T-cell (primary cell): ENCODE measurements at regions not wholly inside any gene's neighbourhood (a gene's known extent, or its start where the extent isn't known, plus 50 kb on each side); places are given as distances from the start of the nearest gene placed in this dataset.

ENCODE experiments used
- ATAC-seq, 4 experiments: fragments of 200-7000 bp in 3 of 4; fragments of 150-1000 bp in 1 of 4; cut with Tn5 transposase; replicated peaks in 1 of 4; 1 replicate in 3 of 4; 2 replicates in 1 of 4; pipeline ENCODE4 v1.10.0; 2021; ENCODE audit warnings: moderate library complexity in 3 of 4, mild to moderate bottlenecking in 2 of 4, moderate number of reproducible peaks in 1 of 4
- CTCF ChIA-PET, 2 donors: fragments of 300-600 bp; sonication (Branson Sonifier 250); formaldehyde crosslinking; loops; one replicate each; lab custom pipeline; 2022; ENCODE audit warnings: antibody characterized with exemption in 2 of 2; lab: Charles Lee
- POLR2A ChIA-PET, 2 donors: fragments of 300-600 bp; sonication (Branson Sonifier 250); formaldehyde crosslinking; loops; one replicate each; lab custom pipeline; 2022; ENCODE audit warnings: antibody characterized with exemption in 2 of 2; lab: Charles Lee
- DNase-seq, 35 experiments: peaks; one replicate each; pipeline versions ENCODE4 v3.0.0 to v3.0.0-alpha.2; 2013 to 2023
- H3K27ac ChIP-seq: one replicate; pipeline ENCODE4 v1.5.1; 2013; ENCODE audit warnings: low read length
- H3K27me3 ChIP-seq, 2 experiments: replicated peaks in 1 of 2; 1 replicate in 1 of 2; 2 replicates in 1 of 2; pipeline versions ENCODE4 v1.6.1 to v1.7.0; 2013; ENCODE audit warnings: low read length in 1 of 2, mixed read lengths in 1 of 2; ENCODE audit not compliant: control insufficient read depth in 2 of 2, insufficient read depth in 2 of 2; ENCODE audit errors: extremely low read depth in 1 of 2
- H3K36me3 ChIP-seq, 2 donors: 1 replicate in 1 of 2; 2 replicates in 1 of 2; pipeline versions ENCODE4 v1.6.1 to v1.7.0; 2013; ENCODE audit warnings: low read length in 1 of 2; ENCODE audit not compliant: control insufficient read depth in 2 of 2, insufficient read depth in 1 of 2; ENCODE audit errors: extremely low read depth in 1 of 2
- H3K4me1 ChIP-seq, 2 experiments: 1 replicate in 1 of 2; 2 replicates in 1 of 2; pipeline versions ENCODE4 v1.6.1 to v1.7.0; 2013; ENCODE audit warnings: low read length in 2 of 2, mixed read lengths in 1 of 2; ENCODE audit not compliant: insufficient read depth in 2 of 2, control insufficient read depth in 1 of 2; ENCODE audit errors: extremely low read depth in 1 of 2
- H3K4me3 ChIP-seq, 2 donors: 1 replicate in 1 of 2; 2 replicates in 1 of 2; pipeline versions ENCODE4 v1.5.1 to v1.7.0; 2013; ENCODE audit warnings: mild to moderate bottlenecking in 2 of 2, low read length in 1 of 2, moderate library complexity in 1 of 2; ENCODE audit not compliant: control insufficient read depth in 1 of 2; ENCODE audit errors: extremely low read depth in 1 of 2
- H3K9me3 ChIP-seq: 2 replicates; pipeline ENCODE4 v1.7.0; 2013
- H3K27ac Mint-ChIP-seq, 2 donors: one replicate each; pipeline ENCODE4 v1.8.0; 2020 to 2021; ENCODE audit warnings: mild to moderate bottlenecking in 2 of 2, mixed read lengths in 2 of 2
- H3K27me3 Mint-ChIP-seq, 2 donors: one replicate each; pipeline ENCODE4 v1.8.0; 2021 to 2022; ENCODE audit warnings: mixed read lengths in 2 of 2
- H3K36me3 Mint-ChIP-seq: one replicate; pipeline ENCODE4 v1.8.0; 2021; ENCODE audit warnings: mixed read lengths
- H3K4me1 Mint-ChIP-seq, 3 donors: one replicate each; pipeline ENCODE4 v1.8.0; 2020 to 2022; ENCODE audit warnings: mixed read lengths in 3 of 3, mild to moderate bottlenecking in 1 of 3
- H3K4me3 Mint-ChIP-seq, 3 donors: one replicate each; pipeline ENCODE4 v1.8.0; 2020 to 2022; ENCODE audit warnings: mild to moderate bottlenecking in 3 of 3, mixed read lengths in 3 of 3, moderate library complexity in 3 of 3
- H3K9me3 Mint-ChIP-seq, 3 donors: one replicate each; pipeline ENCODE4 v1.8.0; 2020 to 2022; ENCODE audit warnings: mixed read lengths in 3 of 3
- WGBS: methylation state at CpG from one replicate; pipeline ENCODE4 v1.1.5; 2013; ENCODE audit warnings: missing lambda C conversion rate; ENCODE audit not compliant: insufficient coverage; 5-methylcytosine and 5-hydroxymethylcytosine counted together

DNA sequence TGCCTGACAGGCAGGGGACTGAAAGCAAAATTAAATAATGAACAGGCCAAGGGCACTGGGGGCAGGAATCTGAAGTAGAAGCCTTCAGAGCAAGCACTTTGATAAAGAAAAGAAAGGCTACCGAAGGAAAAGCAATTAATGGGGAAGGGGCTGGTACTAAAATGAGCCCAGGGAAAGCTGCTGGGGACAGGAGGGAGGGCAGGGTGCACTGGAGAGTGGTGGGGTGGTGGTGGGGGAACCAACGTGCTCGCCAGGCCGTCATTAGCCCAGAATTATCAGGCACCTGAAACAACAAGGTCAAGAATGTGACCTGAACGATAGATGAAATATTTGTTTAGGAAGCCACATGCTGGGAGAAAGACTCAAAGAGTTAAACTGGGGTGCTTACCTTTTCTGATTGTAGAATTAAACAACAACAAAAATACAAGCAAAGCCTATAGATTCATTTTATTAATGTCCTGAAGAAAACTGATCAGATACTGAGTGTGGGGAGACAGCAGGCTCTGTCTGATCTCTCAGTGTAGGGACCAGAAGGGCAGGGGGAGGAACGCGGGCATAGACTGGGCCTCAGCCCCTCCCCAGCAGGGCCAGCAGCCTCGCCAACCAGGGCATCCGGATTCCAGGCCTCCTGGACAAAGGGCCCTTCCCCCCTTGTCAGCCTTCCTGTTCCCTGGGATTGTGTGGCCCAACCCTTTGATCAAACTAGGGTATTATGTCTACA is 239.7 kb upstream of the KLF3 start:
- no peaks in the 10 kb centered on the region for H3K9me3 ChIP-seq
- H3K27me3 Mint-ChIP-seq: no peaks in the 10 kb centered on the region
- no peak overlapping the region for H3K4me3 ChIP-seq
- no peak for DNase-seq
- peaks cover 5 to 12% (median 8%) of the 10 kb centered on the region in 3 donors for H3K4me1 Mint-ChIP-seq
- ChIA-PET CTCF (interaction anchor here in 1 of 2 donors (0.7 kb wide), 1 partner anchor 244 kb away, joined by 3 read pairs; no protein-coding TSS in a partner anchor), POLR2A (interaction anchor here (0.6 kb wide), 2 partner anchors 84 to 136 kb away, joined by 4 to 6 read pairs; no protein-coding TSS in a partner anchor)
- H3K36me3 ChIP-seq: no peaks in the 10 kb centered on the region
- no peaks in the 10 kb centered on the region for H3K27me3 ChIP-seq
- no peak overlapping the region for H3K27ac ChIP-seq
- H3K27ac Mint-ChIP-seq: no peak overlapping the region
- ATAC-seq: no peak
- WGBS: 91% methylated on average over 6 of the region's 9 CpGs
- no peaks in the 10 kb centered on the region for H3K36me3 Mint-ChIP-seq
- H3K4me3 Mint-ChIP-seq: no peak overlapping the region
- peaks cover 0 to 20% (median 15%) of the 10 kb centered on the region in 3 donors for H3K9me3 Mint-ChIP-seq
- H3K4me1 ChIP-seq: peaks cover 0 to 6% of the 10 kb centered on the region in 2 experiments

DNA sequence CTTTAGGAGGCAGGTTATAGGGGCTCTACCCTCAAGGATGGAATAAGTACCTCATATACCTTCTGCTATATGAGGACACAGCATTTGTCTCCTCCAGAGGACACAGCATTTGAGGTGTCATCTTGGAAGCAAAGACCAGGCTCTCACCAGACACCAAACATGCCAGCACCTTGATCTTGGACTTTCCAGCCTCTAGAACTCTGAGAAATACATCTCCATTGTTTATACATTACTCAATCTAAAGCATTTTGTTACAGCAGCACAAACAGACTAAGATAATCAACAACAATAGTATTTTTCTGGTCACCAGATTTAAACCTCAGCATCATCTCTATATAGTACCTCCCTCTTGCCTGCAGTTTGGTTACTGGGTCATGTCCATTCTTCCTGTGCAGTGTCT is 237.5 kb upstream of the KLF3 start:
- Mint-ChIP-seq H3K9me3 (peaks cover 0 to 12% (median 6%) of the 10 kb centered on the region in 3 donors), H3K27ac (no peak overlapping the region), H3K27me3 (no peaks in the 10 kb centered on the region), H3K4me1 (peaks cover 5 to 12% (median 8%) of the 10 kb centered on the region in 3 donors), H3K36me3 (no peaks in the 10 kb centered on the region), H3K4me3 (no peak overlapping the region)
- H3K36me3 ChIP-seq: no peaks in the 10 kb centered on the region
- no peak overlapping the region for H3K27ac ChIP-seq
- H3K4me3 ChIP-seq: no peak overlapping the region
- no peaks in the 10 kb centered on the region for H3K27me3 ChIP-seq
- DNase-seq (no peak), ATAC-seq (no peak)
- POLR2A ChIA-PET: no interaction called here
- CTCF ChIA-PET: no interaction called here
- H3K9me3 ChIP-seq: no peaks in the 10 kb centered on the region
- peaks cover 0 to 6% of the 10 kb centered on the region in 2 experiments for H3K4me1 ChIP-seq

DNA sequence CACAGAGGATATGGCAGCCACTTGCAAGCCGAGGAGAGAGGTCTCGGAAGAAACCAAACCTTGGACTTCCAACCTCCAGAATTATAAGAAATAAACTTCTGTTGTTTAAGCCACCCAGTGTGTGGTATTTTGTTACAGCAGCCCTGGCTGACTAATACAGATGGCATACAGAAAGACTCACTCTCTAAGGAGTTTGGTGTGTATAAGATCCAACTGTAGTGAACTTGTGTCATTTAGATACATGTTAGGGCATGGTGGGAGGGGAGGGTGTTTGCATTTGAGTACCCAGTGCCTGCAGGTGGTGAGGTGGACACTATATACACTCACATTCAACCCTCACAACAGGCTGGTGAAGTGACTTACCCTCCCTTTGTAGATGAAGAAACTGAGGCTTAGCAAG is 233.2 kb upstream of the KLF3 start:
- peaks cover 0 to 2% (median 2%) of the 10 kb centered on the region in 3 donors for H3K4me1 Mint-ChIP-seq
- no peaks in the 10 kb centered on the region for H3K4me1 ChIP-seq
- H3K9me3 ChIP-seq: no peaks in the 10 kb centered on the region
- CTCF ChIA-PET: no interaction called here
- ATAC-seq (no peak), DNase-seq (no peak)
- H3K4me3 Mint-ChIP-seq: no peak overlapping the region
- no peak overlapping the region for H3K27ac Mint-ChIP-seq
- H3K36me3 ChIP-seq: no peaks in the 10 kb centered on the region
- POLR2A ChIA-PET: no interaction called here
- H3K27ac ChIP-seq: no peak overlapping the region
- WGBS: no CpG with 5 or more reads among the region's 2 CpGs
- H3K9me3 Mint-ChIP-seq: peaks cover 0 to 28% (median 19%) of the 10 kb centered on the region in 3 donors
- no peaks in the 10 kb centered on the region for H3K27me3 Mint-ChIP-seq
- H3K36me3 Mint-ChIP-seq: no peaks in the 10 kb centered on the region
- no peaks in the 10 kb centered on the region for H3K27me3 ChIP-seq
- H3K4me3 ChIP-seq: no peak overlapping the region

DNA sequence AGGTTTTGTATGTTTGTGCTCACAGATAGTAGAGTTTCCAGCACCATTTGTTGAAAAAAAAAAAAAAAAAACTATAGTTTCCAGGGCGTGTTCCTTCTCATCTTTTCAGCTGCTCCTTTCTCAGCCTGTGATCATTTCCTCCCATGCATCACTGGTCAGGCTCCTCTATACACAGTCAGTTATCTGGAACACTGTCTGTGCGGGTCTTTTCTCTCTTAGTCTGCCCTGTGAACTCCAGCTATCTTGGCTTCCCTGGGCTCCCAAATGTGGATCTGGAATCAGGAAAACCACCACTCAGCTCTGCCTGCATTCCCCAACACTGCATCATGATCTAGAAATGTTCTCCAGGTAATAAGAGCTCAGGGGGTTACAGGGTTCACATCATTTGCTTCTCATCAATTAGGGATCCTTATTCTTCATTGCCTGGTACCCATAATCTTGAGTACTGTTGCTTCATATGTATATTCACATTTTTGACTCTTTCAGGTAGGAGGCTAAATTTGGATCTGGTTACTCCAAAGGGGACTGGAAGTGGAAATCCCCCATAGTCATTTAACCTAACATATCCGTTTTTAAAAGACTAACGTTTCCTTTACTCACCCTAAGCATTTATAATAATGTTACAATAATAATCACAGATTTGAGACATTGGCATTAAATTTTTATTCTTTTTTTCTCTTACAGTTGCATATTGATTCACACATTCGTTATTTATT is 221.8 kb upstream of the KLF3 start:
- Histone ChIP-seq H3K36me3 (no peaks in the 10 kb centered on the region), H3K9me3 (no peaks in the 10 kb centered on the region), H3K4me1 (peaks cover 0 to 2% of the 10 kb centered on the region in 2 experiments), H3K27me3 (peaks cover 0 to 10% of the 10 kb centered on the region in 2 experiments), H3K4me3 (no peak overlapping the region), H3K27ac (no peak overlapping the region)
- DNase-seq (no peak), ATAC-seq (no peak)
- CTCF ChIA-PET: no interaction called here
- peaks cover 0 to 1% of the 10 kb centered on the region in 2 donors for H3K27me3 Mint-ChIP-seq
- POLR2A ChIA-PET: interaction anchor here in 1 of 2 donors (0.6 kb wide), 1 partner anchor 23 kb away, joined by 3 read pairs; no protein-coding TSS in a partner anchor
- peaks cover 8 to 22% (median 10%) of the 10 kb centered on the region in 3 donors for H3K9me3 Mint-ChIP-seq
- H3K4me1 Mint-ChIP-seq: peaks cover 0 to 4% (median 4%) of the 10 kb centered on the region in 3 donors
- H3K4me3 Mint-ChIP-seq: no peak overlapping the region
- no peak overlapping the region for H3K27ac Mint-ChIP-seq
- WGBS: 100% methylated on average over 1 of the region's 5 CpGs
- H3K36me3 Mint-ChIP-seq: peaks cover 8% of the 10 kb centered on the region

DNA sequence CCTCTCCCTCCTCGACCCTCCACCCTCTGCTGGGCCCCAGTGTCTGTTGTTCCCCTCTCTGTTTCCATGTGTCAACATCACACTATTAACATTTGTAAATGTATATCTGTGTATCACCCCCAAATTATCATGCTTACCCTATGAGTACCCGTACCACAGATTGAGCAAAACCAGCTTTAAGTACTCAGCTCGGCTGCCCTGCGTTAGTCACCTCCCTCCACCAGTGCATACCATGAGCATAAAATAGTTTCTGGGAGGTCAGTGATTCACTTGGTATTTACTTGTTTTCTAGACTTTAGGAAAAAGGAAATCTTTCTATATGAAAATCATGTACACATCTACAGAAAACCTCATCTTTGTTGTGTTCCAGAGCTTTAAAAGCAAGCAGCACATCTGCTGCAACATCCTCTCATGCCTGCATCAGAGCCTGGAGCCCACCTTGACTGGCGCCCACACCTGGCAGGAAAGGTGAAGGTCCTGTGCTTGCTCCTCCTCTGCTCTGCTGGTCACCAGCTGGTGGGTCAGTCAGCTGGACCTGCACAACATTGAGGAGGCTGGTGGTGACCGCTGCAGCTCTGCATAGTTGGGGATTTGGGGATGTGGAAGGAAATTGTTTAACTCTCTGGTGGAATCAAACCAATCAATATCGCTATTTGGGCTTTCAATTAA is 214.4 kb upstream of the KLF3 start:
- ChIA-PET POLR2A (interaction anchor here in 1 of 2 donors (0.7 kb wide), 2 partner anchors 29 to 139 kb away, joined by 4 to 5 read pairs; no protein-coding TSS in a partner anchor), CTCF (interaction anchor here in 1 of 2 donors (0.6 to 0.7 kb wide), 2 partner anchors 77 to 222 kb away, joined by 3 read pairs; no protein-coding TSS in a partner anchor)
- no peak for ATAC-seq
- no peak overlapping the region for H3K4me3 ChIP-seq
- Mint-ChIP-seq H3K27me3 (no peaks in the 10 kb centered on the region), H3K4me1 (peaks cover 14 to 19% (median 18%) of the 10 kb centered on the region in 3 donors), H3K4me3 (no peak overlapping the region), H3K36me3 (peaks cover 7% of the 10 kb centered on the region), H3K27ac (no peak overlapping the region), H3K9me3 (peaks cover 2 to 12% (median 9%) of the 10 kb centered on the region in 3 donors)
- peaks cover 0 to 2% of the 10 kb centered on the region in 2 experiments for H3K27me3 ChIP-seq
- no CpG with 5 or more reads among the region's 7 CpGs for WGBS
- peaks cover 0 to 2% of the 10 kb centered on the region in 2 experiments for H3K4me1 ChIP-seq
- no peaks in the 10 kb centered on the region for H3K9me3 ChIP-seq
- no peaks in the 10 kb centered on the region for H3K36me3 ChIP-seq
- DNase-seq: no peak
- H3K27ac ChIP-seq: no peak overlapping the region

DNA sequence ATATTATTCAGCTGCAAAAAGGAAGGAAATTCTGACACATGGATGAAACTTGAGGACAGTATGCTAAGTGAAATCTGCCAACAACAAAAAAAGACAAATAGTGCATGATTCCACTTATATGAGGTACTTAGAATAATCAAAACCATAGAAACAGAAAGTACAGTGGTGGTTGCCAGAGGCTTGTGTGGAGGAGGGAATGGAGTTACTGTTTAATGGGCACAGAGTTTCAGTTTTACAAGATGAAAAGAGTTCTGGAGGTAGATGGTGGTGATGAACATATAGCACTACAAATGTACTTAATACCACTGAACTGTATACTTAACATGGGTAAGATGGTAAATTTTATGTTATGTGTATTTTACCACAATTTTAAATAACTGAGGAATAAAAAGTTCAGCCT is 212.0 kb upstream of the KLF3 start:
- ChIA-PET POLR2A (no interaction called here), CTCF (no interaction called here)
- Histone ChIP-seq H3K4me3 (no peak overlapping the region), H3K9me3 (no peaks in the 10 kb centered on the region), H3K4me1 (peaks cover 6 to 11% of the 10 kb centered on the region in 2 experiments), H3K36me3 (no peaks in the 10 kb centered on the region), H3K27ac (no peak overlapping the region), H3K27me3 (peaks cover 0 to 2% of the 10 kb centered on the region in 2 experiments)
- no peaks in the 10 kb centered on the region for H3K27me3 Mint-ChIP-seq
- DNase-seq (no peak), ATAC-seq (no peak)
- H3K9me3 Mint-ChIP-seq: peaks cover 2 to 9% (median 8%) of the 10 kb centered on the region in 3 donors
- no peak overlapping the region for H3K4me3 Mint-ChIP-seq
- H3K4me1 Mint-ChIP-seq: peaks cover 32 to 34% (median 33%) of the 10 kb centered on the region in 3 donors
- no peak overlapping the region for H3K27ac Mint-ChIP-seq
- peaks cover 7% of the 10 kb centered on the region for H3K36me3 Mint-ChIP-seq
